ENCODE measurements at regions not wholly inside any gene's neighbourhood (a gene's known extent, or its start where the extent isn't known, plus 50 kb on each side); places are given as distances from the start of the nearest gene placed in this dataset.
"Not testable (repeated sequence)": the region's sequence is repeated elsewhere in the genome, so short reads cannot be mapped to it uniquely, and the experiment has no call there.

DNA sequence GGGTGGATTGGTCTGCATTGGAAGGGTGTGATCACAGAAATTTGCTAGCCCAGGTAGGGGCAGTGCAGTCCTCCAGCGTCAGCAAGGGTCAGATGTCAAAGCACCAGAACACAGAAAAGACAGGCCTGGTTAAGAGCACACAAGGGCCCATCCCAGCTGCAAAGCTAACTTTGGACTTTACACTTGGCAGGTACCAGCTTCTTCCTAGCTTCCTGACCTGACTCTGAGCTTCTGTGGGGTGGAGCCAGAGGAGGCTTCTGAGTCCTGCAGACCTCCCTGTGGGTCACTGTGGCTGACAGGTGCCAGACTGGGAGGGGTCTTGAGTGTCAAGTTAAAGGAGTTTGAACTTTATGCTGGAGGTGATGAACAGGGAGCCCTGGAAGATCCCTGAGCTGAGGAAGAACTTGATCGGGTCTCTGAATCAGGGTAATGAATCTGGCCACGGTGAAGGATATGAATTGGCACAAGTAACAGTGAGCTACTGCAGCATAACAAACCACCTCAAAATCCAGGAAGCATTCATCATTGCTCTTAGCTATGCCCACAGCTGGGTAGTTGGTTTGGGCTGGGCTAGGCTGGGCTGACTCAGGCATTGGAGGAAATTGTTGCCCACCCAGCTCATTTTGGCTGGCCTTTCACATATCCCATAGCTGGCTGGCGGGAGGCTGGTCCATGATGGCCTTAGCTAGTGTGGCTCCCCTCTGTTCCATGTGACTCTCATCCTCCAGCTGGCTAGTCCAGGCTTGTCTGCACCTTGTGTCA is 63.4 kb downstream of the BARX1 start:
- Histone ChIP-seq H3K36me3 (no peaks in the 10 kb centered on the region), H3K9me3 (no peaks in the 10 kb centered on the region), H3K27ac (no peak overlapping the region), H3K27me3 (no peaks in the 10 kb centered on the region), H3K4me1 (no peaks in the 10 kb centered on the region), H3K4me3 (no peak overlapping the region)
- in situ Hi-C loops (cut with MboI; ENCODE audit: low sequenced_read_pairs in 4 of 4), result no loop called here
- TF ChIP-seq POLR2A (IDR thresholded peaks at IDR 0.05), result no peak
- TF ChIP-seq, protein P1, sequence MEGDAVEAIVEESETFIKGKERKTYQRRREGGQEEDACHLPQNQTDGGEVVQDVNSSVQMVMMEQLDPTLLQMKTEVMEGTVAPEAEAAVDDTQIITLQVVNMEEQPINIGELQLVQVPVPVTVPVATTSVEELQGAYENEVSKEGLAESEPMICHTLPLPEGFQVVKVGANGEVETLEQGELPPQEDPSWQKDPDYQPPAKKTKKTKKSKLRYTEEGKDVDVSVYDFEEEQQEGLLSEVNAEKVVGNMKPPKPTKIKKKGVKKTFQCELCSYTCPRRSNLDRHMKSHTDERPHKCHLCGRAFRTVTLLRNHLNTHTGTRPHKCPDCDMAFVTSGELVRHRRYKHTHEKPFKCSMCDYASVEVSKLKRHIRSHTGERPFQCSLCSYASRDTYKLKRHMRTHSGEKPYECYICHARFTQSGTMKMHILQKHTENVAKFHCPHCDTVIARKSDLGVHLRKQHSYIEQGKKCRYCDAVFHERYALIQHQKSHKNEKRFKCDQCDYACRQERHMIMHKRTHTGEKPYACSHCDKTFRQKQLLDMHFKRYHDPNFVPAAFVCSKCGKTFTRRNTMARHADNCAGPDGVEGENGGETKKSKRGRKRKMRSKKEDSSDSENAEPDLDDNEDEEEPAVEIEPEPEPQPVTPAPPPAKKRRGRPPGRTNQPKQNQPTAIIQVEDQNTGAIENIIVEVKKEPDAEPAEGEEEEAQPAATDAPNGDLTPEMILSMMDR (IDR thresholded peaks at IDR 0.05 in 4 of 5, conservative IDR thresholded peaks at IDR 0.05 in 1 of 5), result no peak
- DNase-seq (no peak), ATAC-seq (no peak)
- intact Hi-C loops (cut with DNase I; ENCODE audit: low total_unique reads), result no loop called here

GRCh38 chr9:93891050-93891449 is 64.1 kb downstream of the BARX1 start:
- DNase-seq (no peak), ATAC-seq (no peak)
- no peaks in the 10 kb centered on the region for H3K36me3 ChIP-seq
- TF ChIP-seq, protein P1 (IDR thresholded peaks at IDR 0.05 in 4 of 5, conservative IDR thresholded peaks at IDR 0.05 in 1 of 5), result no peak
- no peak overlapping the region for H3K4me3 ChIP-seq
- H3K4me1 ChIP-seq, result no peaks in the 10 kb centered on the region
- in situ Hi-C loops (cut with MboI; ENCODE audit: low sequenced_read_pairs in 4 of 4), result no loop called here
- no peaks in the 10 kb centered on the region for H3K27me3 ChIP-seq
- H3K27ac ChIP-seq, result no peak overlapping the region
- H3K9me3 ChIP-seq, result no peaks in the 10 kb centered on the region
- intact Hi-C loops (cut with DNase I; ENCODE audit: low total_unique reads), result no loop called here

GRCh38 chr9:93890436-93890935 is 64.7 kb downstream of the BARX1 start:
- ATAC-seq, result no peak
- DNase-seq, result no peak
- Histone ChIP-seq H3K27me3 (no peaks in the 10 kb centered on the region), H3K36me3 (no peaks in the 10 kb centered on the region), H3K27ac (no peak overlapping the region), H3K4me3 (no peak overlapping the region), H3K9me3 (no peaks in the 10 kb centered on the region), H3K4me1 (no peaks in the 10 kb centered on the region)
- in situ Hi-C loops (cut with MboI; ENCODE audit: low sequenced_read_pairs in 4 of 4) (no loop called here), intact Hi-C loops (cut with DNase I; ENCODE audit: low total_unique reads) (no loop called here)
- no peak for TF ChIP-seq POLR2A (IDR thresholded peaks at IDR 0.05)
- TF ChIP-seq, protein P1 (IDR thresholded peaks at IDR 0.05 in 4 of 5, conservative IDR thresholded peaks at IDR 0.05 in 1 of 5), result no peak

DNA sequence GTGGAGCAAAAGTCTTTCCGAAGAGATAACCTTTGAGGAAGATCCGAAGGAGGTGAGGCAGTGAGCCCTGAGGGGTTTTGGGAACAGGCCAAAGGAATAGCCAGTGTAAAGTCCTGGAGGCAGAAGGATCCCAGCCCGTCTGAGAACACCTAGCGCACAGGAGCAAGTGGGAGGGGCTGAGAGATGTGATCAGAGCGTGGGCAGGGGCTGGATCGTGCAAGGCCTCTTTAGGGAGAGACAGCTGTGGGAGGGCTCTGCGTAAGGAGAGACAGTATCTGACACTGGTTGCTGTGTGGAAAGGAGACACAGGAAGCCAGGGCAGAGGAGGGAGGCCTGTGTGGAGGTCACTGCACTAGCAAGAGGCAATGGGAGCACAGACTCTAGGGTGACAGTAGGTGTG is 68.2 kb downstream of the BARX1 start:
- Histone ChIP-seq H3K27ac (no peak overlapping the region), H3K27me3 (no peaks in the 10 kb centered on the region), H3K9me3 (no peaks in the 10 kb centered on the region), H3K36me3 (no peaks in the 10 kb centered on the region), H3K4me1 (no peaks in the 10 kb centered on the region), H3K4me3 (no peak overlapping the region)
- TF ChIP-seq, protein P1 (IDR thresholded peaks at IDR 0.05 in 4 of 5, conservative IDR thresholded peaks at IDR 0.05 in 1 of 5), result no peak
- no peak for TF ChIP-seq POLR2A (IDR thresholded peaks at IDR 0.05)
- intact Hi-C loops (cut with DNase I; ENCODE audit: low total_unique reads) (no loop called here), in situ Hi-C loops (cut with MboI; ENCODE audit: low sequenced_read_pairs in 4 of 4) (no loop called here)
- no peak for ATAC-seq
- DNase-seq, result no peak

- TF ChIP-seq POLR2A (IDR thresholded peaks at IDR 0.05), result no peak
- TF ChIP-seq, protein P1 (IDR thresholded peaks at IDR 0.05 in 4 of 5, conservative IDR thresholded peaks at IDR 0.05 in 1 of 5), result no peak
- in situ Hi-C loops (cut with MboI; ENCODE audit: low sequenced_read_pairs in 4 of 4) (no loop called here), intact Hi-C loops (cut with DNase I; ENCODE audit: low total_unique reads) (no loop called here)
- Histone ChIP-seq H3K36me3 (no peaks in the 10 kb centered on the region), H3K27ac (no peak overlapping the region), H3K4me1 (no peaks in the 10 kb centered on the region), H3K4me3 (no peak overlapping the region), H3K9me3 (no peaks in the 10 kb centered on the region), H3K27me3 (no peaks in the 10 kb centered on the region)
- ATAC-seq (no peak), DNase-seq (no peak)
These were observed 70.3 kb downstream of the BARX1 start for GRCh38 chr9:93884808-93885207.

GRCh38 chr9:93879662-93880407 is 75.3 kb downstream of the BARX1 start:
- in situ Hi-C loops (cut with MboI; ENCODE audit: low sequenced_read_pairs in 4 of 4); H3K27me3 ChIP-seq; H3K4me1 ChIP-seq; intact Hi-C loops (cut with DNase I; ENCODE audit: low total_unique reads); H3K9me3 ChIP-seq; H3K4me3 ChIP-seq; DNase-seq; ATAC-seq; H3K27ac ChIP-seq; H3K36me3 ChIP-seq: not testable (repeated sequence)

Data from gastrocnemius medialis (tissue), 4 donors.